ENCODE measurements at regions not wholly inside any gene's neighbourhood (a gene's known extent, or its start where the extent isn't known, plus 50 kb on each side); places are given as distances from the start of the nearest gene placed in this dataset.

GRCh38 chr2:107776362-107776761, 50.3 kb upstream of the RGPD4 start:
- H3K36me3 ChIP-seq (ENCODE audit: control insufficient read depth in 2 of 2, insufficient read depth in 2 of 2, low read length in 1 of 2) = no peaks in the 10 kb centered on the region
- no peak overlapping the region for H3K4me3 ChIP-seq (ENCODE audit: low read length in 2 of 2)
- no peak overlapping the region for H3K27ac ChIP-seq (ENCODE audit: low read depth in 1 of 2, low read length in 1 of 2)
- H3K9me3 ChIP-seq (ENCODE audit: control insufficient read depth in 2 of 2, insufficient read depth in 1 of 2, low read length in 1 of 2) = no peaks in the 10 kb centered on the region
- DNase-seq (ENCODE audit: low read depth in 6 of 9, low spot score in 9 of 9) = no peak
- H3K27me3 ChIP-seq (ENCODE audit: control insufficient read depth in 2 of 2, insufficient read depth in 1 of 2, low read length in 1 of 2) = no peaks in the 10 kb centered on the region
- 95% methylated on average over 2 of the region's 2 CpGs for WGBS
- H3K4me1 ChIP-seq (ENCODE audit: control insufficient read depth in 2 of 2, insufficient read depth in 2 of 2, low read length in 2 of 2) = no peaks in the 10 kb centered on the region

Data from thymus (tissue), 11 donors.